BLaER1 (cell line): ENCODE measurements at regions not wholly inside any gene's neighbourhood (a gene's known extent, or its start where the extent isn't known, plus 50 kb on each side); places are given as distances from the start of the nearest gene placed in this dataset.

ENCODE experiments used
- H3K27ac ChIP-seq: shearing (Covaris generic); formaldehyde crosslinking; 2 replicates; pipeline ENCODE4 v1.8.1; 2022
- H3K27me3 ChIP-seq: shearing (Covaris generic); formaldehyde crosslinking; 2 replicates; pipeline ENCODE4 v1.8.1; 2022
- H3K36me3 ChIP-seq: shearing (Covaris generic); formaldehyde crosslinking; 2 replicates; pipeline ENCODE4 v1.8.1; 2022
- H3K4me1 ChIP-seq: shearing (Covaris generic); formaldehyde crosslinking; 2 replicates; pipeline ENCODE4 v1.8.1; 2022
- H3K4me2 ChIP-seq: shearing (Covaris generic); formaldehyde crosslinking; 2 replicates; pipeline ENCODE4 v1.8.1; 2022
- H3K4me3 ChIP-seq: shearing (Covaris generic); formaldehyde crosslinking; 2 replicates; pipeline ENCODE4 v1.8.1; 2022
- H3K9ac ChIP-seq: shearing (Covaris generic); formaldehyde crosslinking; 2 replicates; pipeline ENCODE4 v1.8.1; 2022
- H3K9me3 ChIP-seq: shearing (Covaris generic); formaldehyde crosslinking; 2 replicates; pipeline ENCODE4 v1.8.1; 2022
- H4K20me1 ChIP-seq: shearing (Covaris generic); formaldehyde crosslinking; 2 replicates; pipeline ENCODE4 v1.8.1; 2022
- Cebpa-rat ChIP-seq: shearing (Covaris generic); IDR thresholded peaks from 2 replicates; pipeline ENCODE4 v1.8.1; 2022

- no peaks in the 10 kb centered on the region for H3K27me3 ChIP-seq
- no peak overlapping the region for H3K9ac ChIP-seq
- no peaks in the 10 kb centered on the region for H4K20me1 ChIP-seq
- H3K4me3 ChIP-seq = no peak overlapping the region
- TF ChIP-seq Cebpa-rat = no peak
- H3K36me3 ChIP-seq = no peaks in the 10 kb centered on the region
- H3K4me1 ChIP-seq = peaks cover 15% of the 10 kb centered on the region
- H3K9me3 ChIP-seq = peaks cover 5% of the 10 kb centered on the region; the same call in 1 of the 2 replicates
- H3K4me2 ChIP-seq = no peak overlapping the region
- no peak overlapping the region for H3K27ac ChIP-seq
These were observed 51.3 kb downstream of the KRTAP19-8 start for GRCh38 chr21:30986965-30987364.

GRCh38 chr21:30984889-30985288, 53.4 kb downstream of the KRTAP19-8 start:
- no peaks in the 10 kb centered on the region for H3K27me3 ChIP-seq
- H3K9ac ChIP-seq = no peak overlapping the region
- no peak overlapping the region for H3K27ac ChIP-seq
- H3K9me3 ChIP-seq = peaks cover 5% of the 10 kb centered on the region; the same call in 1 of the 2 replicates
- H3K4me3 ChIP-seq = no peak overlapping the region
- H3K4me1 ChIP-seq = peaks cover 33% of the 10 kb centered on the region
- H3K4me2 ChIP-seq = no peak overlapping the region
- no peaks in the 10 kb centered on the region for H3K36me3 ChIP-seq
- no peaks in the 10 kb centered on the region for H4K20me1 ChIP-seq
- TF ChIP-seq Cebpa-rat = no peak

GRCh38 chr21:30981403-30981802, 56.9 kb downstream of the KRTAP19-8 start:
- Histone ChIP-seq H3K9ac (no peak overlapping the region), H3K4me3 (no peak overlapping the region), H3K27ac (peak overlapping the region; percentile 84), H3K4me2 (peak overlapping the region; percentile 72), H3K4me1 (peaks cover 47% of the 10 kb centered on the region), H4K20me1 (no peaks in the 10 kb centered on the region), H3K36me3 (no peaks in the 10 kb centered on the region), H3K27me3 (no peaks in the 10 kb centered on the region), H3K9me3 (peaks cover 5% of the 10 kb centered on the region; the same call in 1 of the 2 replicates)
- TF ChIP-seq Cebpa-rat = no peak

- no peaks in the 10 kb centered on the region for H3K27me3 ChIP-seq
- peak overlapping the region; percentile 72 for H3K4me2 ChIP-seq
- H3K4me1 ChIP-seq = peaks cover 47% of the 10 kb centered on the region
- H4K20me1 ChIP-seq = no peaks in the 10 kb centered on the region
- TF ChIP-seq Cebpa-rat = no peak
- no peak overlapping the region for H3K4me3 ChIP-seq
- peak overlapping the region; percentile 84 for H3K27ac ChIP-seq
- H3K36me3 ChIP-seq = no peaks in the 10 kb centered on the region
- no peaks in the 10 kb centered on the region for H3K9me3 ChIP-seq
- H3K9ac ChIP-seq = peak overlapping the region; percentile 18; the same call in 1 of the 2 replicates
These were observed 59.2 kb downstream of the KRTAP19-8 start for GRCh38 chr21:30979054-30979453.

- no peak for TF ChIP-seq Cebpa-rat
- H4K20me1 ChIP-seq = no peaks in the 10 kb centered on the region
- H3K27ac ChIP-seq = no peak overlapping the region
- 0 out of 2 replicates have a peak, but pooled peaks cover 8% of the 10 kb centered on the region for H3K9me3 ChIP-seq
- no peaks in the 10 kb centered on the region for H3K4me1 ChIP-seq
- H3K36me3 ChIP-seq = no peaks in the 10 kb centered on the region
- H3K27me3 ChIP-seq = no peaks in the 10 kb centered on the region
- H3K9ac ChIP-seq = no peak overlapping the region
- H3K4me2 ChIP-seq = no peak overlapping the region
- H3K4me3 ChIP-seq = no peak overlapping the region
These were observed 74.0 kb downstream of the KRTAP19-8 start for GRCh38 chr21:30964283-30964682.

GRCh38 chr21:30963502-30963901, 74.8 kb downstream of the KRTAP19-8 start:
- Histone ChIP-seq H3K36me3 (no peaks in the 10 kb centered on the region), H3K9ac (no peak overlapping the region), H3K9me3 (0 out of 2 replicates have a peak, but pooled peaks cover 8% of the 10 kb centered on the region), H3K4me3 (no peak overlapping the region), H4K20me1 (no peaks in the 10 kb centered on the region), H3K27ac (no peak overlapping the region), H3K27me3 (no peaks in the 10 kb centered on the region), H3K4me1 (no peaks in the 10 kb centered on the region), H3K4me2 (no peak overlapping the region)
- TF ChIP-seq Cebpa-rat = no peak

- H3K9me3 ChIP-seq = no peaks in the 10 kb centered on the region
- H3K36me3 ChIP-seq = no peaks in the 10 kb centered on the region
- H3K27me3 ChIP-seq = no peaks in the 10 kb centered on the region
- TF ChIP-seq Cebpa-rat = no peak
- no peak overlapping the region for H3K4me3 ChIP-seq
- no peak overlapping the region for H3K9ac ChIP-seq
- H3K27ac ChIP-seq = no peak overlapping the region
- no peaks in the 10 kb centered on the region for H4K20me1 ChIP-seq
- no peaks in the 10 kb centered on the region for H3K4me1 ChIP-seq
- no peak overlapping the region for H3K4me2 ChIP-seq
These were observed 76.3 kb downstream of the KRTAP19-8 start for GRCh38 chr21:30962013-30962412.

GRCh38 chr21:30958741-30959140, 77.4 kb upstream of the KRTAP11-1 start:
- Histone ChIP-seq H3K27ac (no peak overlapping the region), H4K20me1 (no peaks in the 10 kb centered on the region), H3K4me3 (no peak overlapping the region), H3K9ac (no peak overlapping the region), H3K27me3 (no peaks in the 10 kb centered on the region), H3K36me3 (no peaks in the 10 kb centered on the region), H3K4me2 (no peak overlapping the region), H3K4me1 (no peaks in the 10 kb centered on the region), H3K9me3 (no peaks in the 10 kb centered on the region)
- TF ChIP-seq Cebpa-rat = no peak

GRCh38 chr21:30957010-30957409, 75.6 kb upstream of the KRTAP11-1 start:
- Histone ChIP-seq H3K27ac (no peak overlapping the region), H3K36me3 (no peaks in the 10 kb centered on the region), H4K20me1 (no peaks in the 10 kb centered on the region), H3K4me2 (no peak overlapping the region), H3K9ac (no peak overlapping the region), H3K4me1 (no peaks in the 10 kb centered on the region), H3K9me3 (no peaks in the 10 kb centered on the region), H3K4me3 (no peak overlapping the region), H3K27me3 (no peaks in the 10 kb centered on the region)
- no peak for TF ChIP-seq Cebpa-rat

- Histone ChIP-seq H3K9me3 (no peaks in the 10 kb centered on the region), H3K9ac (no peak overlapping the region), H3K27ac (no peak overlapping the region), H4K20me1 (no peaks in the 10 kb centered on the region), H3K27me3 (no peaks in the 10 kb centered on the region), H3K36me3 (no peaks in the 10 kb centered on the region), H3K4me1 (no peaks in the 10 kb centered on the region), H3K4me3 (no peak overlapping the region), H3K4me2 (no peak overlapping the region)
- TF ChIP-seq Cebpa-rat = no peak
These were observed 72.2 kb upstream of the KRTAP11-1 start for GRCh38 chr21:30953605-30954004.

- H3K4me2 ChIP-seq = no peak overlapping the region
These were observed 65.8 kb upstream of the KRTAP11-1 start for GRCh38 chr21:30947141-30947540.

More at GRCh38 chr21:30947141-30947540, 65.8 kb upstream of the KRTAP11-1 start:
- Histone ChIP-seq H3K36me3 (no peaks in the 10 kb centered on the region), H3K4me1 (no peaks in the 10 kb centered on the region), H3K27me3 (no peaks in the 10 kb centered on the region), H3K9me3 (no peaks in the 10 kb centered on the region), H3K4me3 (no peak overlapping the region), H3K9ac (no peak overlapping the region), H4K20me1 (no peaks in the 10 kb centered on the region), H3K27ac (no peak overlapping the region)
- no peak for TF ChIP-seq Cebpa-rat
